ENCODE measurements at regions not wholly inside any gene's neighbourhood (a gene's known extent, or its start where the extent isn't known, plus 50 kb on each side); places are given as distances from the start of the nearest gene placed in this dataset.
"Not testable (repeated sequence)": the region's sequence is repeated elsewhere in the genome, so short reads cannot be mapped to it uniquely, and the experiment has no call there.

- H3K36me3 ChIP-seq (replicated peaks in 1 of 2; ENCODE audit: control insufficient read depth in 1 of 2, insufficient read depth in 2 of 2, low read length in 2 of 2), result no peaks in the 10 kb centered on the region
These were observed 142.6 kb upstream of the ST8SIA4 start for GRCh38 chr5:101045689-101046088.

DNA sequence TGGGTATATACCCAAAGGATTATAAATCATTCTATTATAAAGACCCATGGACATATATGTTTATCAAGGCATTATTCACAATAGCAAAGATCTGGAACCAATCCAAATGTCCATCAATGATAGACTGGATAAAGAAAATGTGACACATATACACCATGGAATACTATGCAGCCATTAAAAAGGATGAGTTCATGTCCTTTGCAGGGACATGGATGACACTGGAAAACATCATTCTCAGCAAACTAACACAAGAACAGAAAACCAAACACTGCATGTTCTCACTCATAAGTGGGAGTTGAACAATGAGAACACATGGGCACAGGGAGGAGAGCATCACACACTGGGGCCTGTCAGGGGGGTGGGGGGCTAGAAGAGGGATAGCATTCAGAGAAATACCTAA lies 136.9 kb upstream of the ST8SIA4 start:
- H2AFZ ChIP-seq (ENCODE audit: low read length); H3K4me2 ChIP-seq (ENCODE audit: low read depth, low read length); H4K20me1 ChIP-seq (ENCODE audit: insufficient read depth, low read length); BruUV-seq (replicated peaks); H3K4me3 ChIP-seq (replicated peaks in 1 of 3; ENCODE audit: insufficient read depth in 1 of 3, low read depth in 2 of 3, low read length in 3 of 3); POLR2A ChIA-PET; H3K27me3 ChIP-seq (ENCODE audit: control insufficient read depth in 1 of 2, insufficient read depth in 2 of 2, low read length in 2 of 2); ATAC-seq; in situ Hi-C loops (cut with HindIII; ENCODE audit: extremely low pct_ligation_motif_present, low pct_unique_long_range_greater_than_20kb); H3K4me1 ChIP-seq (ENCODE audit: insufficient read depth, low read length); CTCF ChIA-PET (ENCODE audit: low intra/inter-chr PET ratio, low total read pairs); H3K9me3 ChIP-seq (ENCODE audit: low read length); H3K36me3 ChIP-seq (replicated peaks in 1 of 2; ENCODE audit: control insufficient read depth in 1 of 2, insufficient read depth in 2 of 2, low read length in 2 of 2); H3K9ac ChIP-seq (ENCODE audit: insufficient read depth, low read depth, low read length); FAIRE-seq; H3K27ac ChIP-seq (ENCODE audit: extremely low read length, insufficient read depth, low read length); intact Hi-C loops (cut with micrococcal nuclease; ENCODE audit: unreplicated experiment); DNase-seq (ENCODE audit: low spot score); H3K79me2 ChIP-seq (ENCODE audit: insufficient read depth, low read length): not testable (repeated sequence)

More at GRCh38 chr5:101045689-101046088, 142.6 kb upstream of the ST8SIA4 start:
- BruUV-seq (replicated peaks), result no TSS peak
- DNase-seq (ENCODE audit: low spot score) (no peak), FAIRE-seq (no peak), ATAC-seq (no peak)
- no peak overlapping the region for H3K4me3 ChIP-seq (replicated peaks in 1 of 3; ENCODE audit: insufficient read depth in 1 of 3, low read depth in 2 of 3, low read length in 3 of 3)
- H2AFZ ChIP-seq (ENCODE audit: low read length), result no peak overlapping the region
- ChIA-PET POLR2A (no interaction called here), CTCF (ENCODE audit: low intra/inter-chr PET ratio, low total read pairs) (no interaction called here)
- H3K79me2 ChIP-seq (ENCODE audit: insufficient read depth, low read length), result no peaks in the 10 kb centered on the region
- no peaks in the 10 kb centered on the region for H4K20me1 ChIP-seq (ENCODE audit: insufficient read depth, low read length)
- intact Hi-C loops (cut with micrococcal nuclease; ENCODE audit: unreplicated experiment), result no loop called here
- no peaks in the 10 kb centered on the region for H3K9me3 ChIP-seq (ENCODE audit: low read length)
- no peaks in the 10 kb centered on the region for H3K27me3 ChIP-seq (ENCODE audit: control insufficient read depth in 1 of 2, insufficient read depth in 2 of 2, low read length in 2 of 2)
- 0% methylated on average over 3 of the region's 3 CpGs for WGBS (ENCODE audit: low lambda C conversion rate)
- no peak overlapping the region for H3K9ac ChIP-seq (ENCODE audit: insufficient read depth, low read depth, low read length)
- no peak overlapping the region for H3K4me2 ChIP-seq (ENCODE audit: low read depth, low read length)
- in situ Hi-C loops (cut with HindIII; ENCODE audit: extremely low pct_ligation_motif_present, low pct_unique_long_range_greater_than_20kb), result no loop called here
- no peak overlapping the region for H3K27ac ChIP-seq (ENCODE audit: extremely low read length, insufficient read depth, low read length)
- no peaks in the 10 kb centered on the region for H3K4me1 ChIP-seq (ENCODE audit: insufficient read depth, low read length)
- TF ChIP-seq NFKB2 (CRISPR knock-in tag; IDR thresholded peaks at IDR 0.05; ENCODE audit: borderline replicate concordance), result no peak
- TF ChIP-seq ZNF34 (CRISPR knock-in tag; IDR thresholded peaks at IDR 0.05; ENCODE audit: borderline replicate concordance), result no peak

DNA sequence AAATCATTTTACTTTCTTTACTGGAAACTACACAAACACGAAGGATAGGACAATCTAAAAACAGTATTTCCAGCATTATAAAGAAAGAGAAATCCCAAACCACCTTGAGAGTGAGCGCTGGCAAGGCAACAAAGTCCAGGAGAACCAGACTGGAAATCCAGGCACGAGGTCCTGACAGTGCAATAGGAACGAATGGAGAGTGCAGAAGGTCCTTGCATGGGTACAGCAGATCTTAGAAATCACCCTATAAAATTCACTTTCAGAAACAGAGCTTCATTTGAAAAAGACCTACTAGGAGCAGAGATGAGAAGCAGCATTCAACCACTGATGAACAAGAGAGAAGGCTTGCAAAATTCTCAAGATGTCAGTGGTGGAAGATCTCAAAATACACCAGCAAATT lies 133.7 kb upstream of the ST8SIA4 start:
- H3K4me1 ChIP-seq (ENCODE audit: insufficient read depth, low read length), result no peaks in the 10 kb centered on the region
- intact Hi-C loops (cut with micrococcal nuclease; ENCODE audit: unreplicated experiment), result no loop called here
- H3K4me3 ChIP-seq (replicated peaks in 1 of 3; ENCODE audit: insufficient read depth in 1 of 3, low read depth in 2 of 3, low read length in 3 of 3), result no peak overlapping the region
- H3K9me3 ChIP-seq (ENCODE audit: low read length), result no peaks in the 10 kb centered on the region
- ChIA-PET POLR2A (no interaction called here), CTCF (ENCODE audit: low intra/inter-chr PET ratio, low total read pairs) (no interaction called here)
- DNase-seq (ENCODE audit: low spot score) (no peak), ATAC-seq (no peak), FAIRE-seq (no peak)
- no peaks in the 10 kb centered on the region for H4K20me1 ChIP-seq (ENCODE audit: insufficient read depth, low read length)
- no peak overlapping the region for H3K4me2 ChIP-seq (ENCODE audit: low read depth, low read length)
- no peaks in the 10 kb centered on the region for H3K36me3 ChIP-seq (replicated peaks in 1 of 2; ENCODE audit: control insufficient read depth in 1 of 2, insufficient read depth in 2 of 2, low read length in 2 of 2)
- no peak overlapping the region for H3K27ac ChIP-seq (ENCODE audit: extremely low read length, insufficient read depth, low read length)
- WGBS (ENCODE audit: low lambda C conversion rate), result under 1% methylated on average over 4 of the region's 4 CpGs
- H3K9ac ChIP-seq (ENCODE audit: insufficient read depth, low read depth, low read length), result no peak overlapping the region
- H2AFZ ChIP-seq (ENCODE audit: low read length), result no peak overlapping the region
- in situ Hi-C loops (cut with HindIII; ENCODE audit: extremely low pct_ligation_motif_present, low pct_unique_long_range_greater_than_20kb), result no loop called here
- H3K79me2 ChIP-seq (ENCODE audit: insufficient read depth, low read length), result no peaks in the 10 kb centered on the region
- no TSS peak for BruUV-seq (replicated peaks)
- no peaks in the 10 kb centered on the region for H3K27me3 ChIP-seq (ENCODE audit: control insufficient read depth in 1 of 2, insufficient read depth in 2 of 2, low read length in 2 of 2)
- TF ChIP-seq ZNF773 (CRISPR knock-in tag; IDR thresholded peaks at IDR 0.05; ENCODE audit: borderline replicate concordance), result no peak
- TF ChIP-seq SP140L (CRISPR knock-in tag; IDR thresholded peaks at IDR 0.05; ENCODE audit: borderline replicate concordance), result no peak
- TF ChIP-seq ZBTB7A (CRISPR knock-in tag; IDR thresholded peaks at IDR 0.05), result no peak
- TF ChIP-seq RORA (CRISPR knock-in tag; IDR thresholded peaks at IDR 0.05), result no peak
- TF ChIP-seq NFAT5 (CRISPR knock-in tag; IDR thresholded peaks at IDR 0.05), result no peak
